T1000 (cell line): ENCODE measurements at regions not wholly inside any gene's neighbourhood (a gene's known extent, or its start where the extent isn't known, plus 50 kb on each side); places are given as distances from the start of the nearest gene placed in this dataset.
"Not testable (repeated sequence)": the region's sequence is repeated elsewhere in the genome, so short reads cannot be mapped to it uniquely, and the experiment has no call there.

ENCODE experiments used
- DNase-seq: peaks from one replicate; lab custom pipeline; 2025; ENCODE audit warnings: mixed read lengths; lab: John Stamatoyannopoulos, UW

GRCh38 chr1:105368446-105368845 lies 1618.7 kb downstream of the AMY1C start:
- DNase-seq, result no peak

GRCh38 chr1:105373681-105374080 lies 1624.0 kb downstream of the AMY1C start:
- no peak for DNase-seq

GRCh38 chr1:105386489-105386888 lies 1636.8 kb downstream of the AMY1C start:
- DNase-seq, result no peak

GRCh38 chr1:105396001-105396400 lies 1646.3 kb downstream of the AMY1C start:
- no peak for DNase-seq

GRCh38 chr1:105398909-105399308 lies 1649.2 kb downstream of the AMY1C start:
- DNase-seq, result no peak

GRCh38 chr1:105399716-105400115 lies 1650.0 kb downstream of the AMY1C start:
- no peak for DNase-seq

- DNase-seq, result no peak
Observed at GRCh38 chr1:105416261-105416660, 1640.2 kb upstream of the PRMT6 start.

GRCh38 chr1:105419030-105419429 lies 1637.4 kb upstream of the PRMT6 start:
- DNase-seq, result no peak

- no peak for DNase-seq
Observed at GRCh38 chr1:105427543-105427942, 1628.9 kb upstream of the PRMT6 start.

GRCh38 chr1:105436589-105437259 lies 1619.8 kb upstream of the PRMT6 start:
- DNase-seq, result no peak

- DNase-seq, result no peak
Observed at GRCh38 chr1:105437847-105438246, 1618.6 kb upstream of the PRMT6 start.

- no peak for DNase-seq
Observed at GRCh38 chr1:105442901-105443300, 1613.6 kb upstream of the PRMT6 start.

- no peak for DNase-seq
Observed at GRCh38 chr1:105459759-105460158, 1596.7 kb upstream of the PRMT6 start.

GRCh38 chr1:105462308-105462707 lies 1594.2 kb upstream of the PRMT6 start:
- no peak for DNase-seq

GRCh38 chr1:105467549-105467948 lies 1588.9 kb upstream of the PRMT6 start:
- DNase-seq, result no peak

GRCh38 chr1:105470541-105470940 lies 1585.9 kb upstream of the PRMT6 start:
- DNase-seq, result not testable (repeated sequence)

- no peak for DNase-seq
Observed at GRCh38 chr1:105483436-105483835, 1573.0 kb upstream of the PRMT6 start.

- DNase-seq, result peak; percentile 2
Observed at GRCh38 chr1:105485207-105485606, 1571.3 kb upstream of the PRMT6 start.

GRCh38 chr1:105492921-105493320 lies 1563.6 kb upstream of the PRMT6 start:
- DNase-seq, result no peak

- no peak for DNase-seq
Observed at GRCh38 chr1:105516068-105516467, 1540.4 kb upstream of the PRMT6 start.

- DNase-seq, result no peak
Observed at GRCh38 chr1:105533996-105534395, 1522.5 kb upstream of the PRMT6 start.

- DNase-seq, result no peak
Observed at GRCh38 chr1:105544475-105544874, 1512.0 kb upstream of the PRMT6 start.

GRCh38 chr1:105556266-105556665 lies 1500.2 kb upstream of the PRMT6 start:
- no peak for DNase-seq

GRCh38 chr1:105558023-105558422 lies 1498.5 kb upstream of the PRMT6 start:
- DNase-seq, result no peak
